ENCODE measurements at regions not wholly inside any gene's neighbourhood (a gene's known extent, or its start where the extent isn't known, plus 50 kb on each side); places are given as distances from the start of the nearest gene placed in this dataset.
"Not testable (repeated sequence)": the region's sequence is repeated elsewhere in the genome, so short reads cannot be mapped to it uniquely, and the experiment has no call there.

- intact Hi-C loops (cut with DNase I): no loop called here
- no peak for DNase-seq (ENCODE audit: low spot score)
These were observed 99.3 kb upstream of the NIPBL start for GRCh38 chr5:36777105-36777757.

- intact Hi-C loops (cut with DNase I): no loop called here
- no peak for DNase-seq (ENCODE audit: low spot score)
These were observed 98.2 kb upstream of the NIPBL start for GRCh38 chr5:36778336-36778735.

GRCh38 chr5:36782612-36783011 lies 94.0 kb upstream of the NIPBL start:
- DNase-seq (ENCODE audit: low spot score); intact Hi-C loops (cut with DNase I): not testable (repeated sequence)

GRCh38 chr5:36786448-36787012 lies 90.0 kb upstream of the NIPBL start:
- intact Hi-C loops (cut with DNase I): no loop called here
- DNase-seq (ENCODE audit: low spot score): no peak

- DNase-seq (ENCODE audit: low spot score): no peak
- intact Hi-C loops (cut with DNase I): no loop called here
These were observed 89.0 kb upstream of the NIPBL start for GRCh38 chr5:36787365-36788093.

GRCh38 chr5:36790847-36791246 lies 85.7 kb upstream of the NIPBL start:
- DNase-seq (ENCODE audit: low spot score): no peak
- intact Hi-C loops (cut with DNase I): no loop called here

- intact Hi-C loops (cut with DNase I): no loop called here
- no peak for DNase-seq (ENCODE audit: low spot score)
These were observed 83.9 kb upstream of the NIPBL start for GRCh38 chr5:36792560-36793180.

GRCh38 chr5:36795366-36795765 lies 81.2 kb upstream of the NIPBL start:
- intact Hi-C loops (cut with DNase I): no loop called here
- DNase-seq (ENCODE audit: low spot score): no peak

GRCh38 chr5:36796155-36796554 lies 80.4 kb upstream of the NIPBL start:
- no peak for DNase-seq (ENCODE audit: low spot score)
- intact Hi-C loops (cut with DNase I): no loop called here

GRCh38 chr5:36801523-36801922 lies 75.0 kb upstream of the NIPBL start:
- intact Hi-C loops (cut with DNase I): no loop called here
- DNase-seq (ENCODE audit: low spot score): no peak

GRCh38 chr5:36802187-36802586 lies 74.4 kb upstream of the NIPBL start:
- no peak for DNase-seq (ENCODE audit: low spot score)
- intact Hi-C loops (cut with DNase I): no loop called here

- DNase-seq (ENCODE audit: low spot score); intact Hi-C loops (cut with DNase I): not testable (repeated sequence)
These were observed 63.3 kb upstream of the NIPBL start for GRCh38 chr5:36813249-36813648.

- intact Hi-C loops (cut with DNase I): no loop called here
- DNase-seq (ENCODE audit: low spot score): no peak
These were observed 60.7 kb upstream of the NIPBL start for GRCh38 chr5:36815871-36816270.

- DNase-seq (ENCODE audit: low spot score): no peak
- intact Hi-C loops (cut with DNase I): no loop called here
These were observed 55.7 kb upstream of the NIPBL start for GRCh38 chr5:36820900-36821299.

- intact Hi-C loops (cut with DNase I): no loop called here
These were observed 49.9 kb upstream of the NIPBL start for GRCh38 chr5:36826694-36827093.

More at GRCh38 chr5:36826694-36827093, 49.9 kb upstream of the NIPBL start:
- no peak for DNase-seq (ENCODE audit: low spot score)

Measured in posterior vena cava (tissue), 2 donors.